SK-N-SH (cell line): ENCODE measurements at regions not wholly inside any gene's neighbourhood (a gene's known extent, or its start where the extent isn't known, plus 50 kb on each side); places are given as distances from the start of the nearest gene placed in this dataset.

Experiments used
- CTCF ChIA-PET: fragments of 300-600, 350-600 bp; formaldehyde crosslinking; extraction: SDS; loops from one replicate; lab custom pipeline; 2021; lab: Yijun Ruan, JAX
- POLR2A ChIA-PET: fragments of 350-600 bp; sonication (Branson Sonifier 250); formaldehyde crosslinking; extraction: SDS; loops from one replicate; lab custom pipeline; 2020; ENCODE audit warnings: antibody characterized with exemption, inconsistent platforms; lab: Yijun Ruan, JAX
- DNase-seq: peaks from one replicate; pipeline ENCODE4 v3.0.0; 2012
- H2AFZ ChIP-seq: fragments of 200-600 bp; sonication (generic); 2 replicates; pipeline ENCODE4 v1.8.1; 2016; ENCODE audit warnings: antibody characterized with exemption, mild to moderate bottlenecking, low read depth
- H3F3A ChIP-seq: fragments of 200-600 bp; sonication (generic); replicated peaks from 2 replicates; pipeline ENCODE3; 2016; ENCODE audit warnings: antibody characterized with exemption, mild to moderate bottlenecking; ENCODE audit not compliant: insufficient read depth
- H3K27ac ChIP-seq, 2 experiments: fragments of 200-500 bp in 1 of 2; fragments of 200-600 bp in 1 of 2; sonication (Bioruptor generic) in 1 of 2; sonication (generic), shearing (Covaris generic) in 1 of 2; 2 replicates each; pipeline versions ENCODE4 v1.5.1 to v1.6.1; 2014 to 2016; ENCODE audit warnings: low read depth in 2 of 2, inconsistent platforms in 1 of 2, low read length in 1 of 2, mild to moderate bottlenecking in 1 of 2, mixed read lengths in 1 of 2
- H3K27me3 ChIP-seq: fragments of 200-600 bp; sonication (generic), shearing (Covaris generic); 2 replicates; pipeline ENCODE4 v1.6.1; 2016; ENCODE audit warnings: mixed run types; ENCODE audit not compliant: insufficient read depth
- H3K36me3 ChIP-seq, 2 experiments: fragments of 200-500 bp in 1 of 2; fragments of 200-600 bp in 1 of 2; sonication (Bioruptor generic) in 1 of 2; sonication (generic) in 1 of 2; replicated peaks in 1 of 2; 2 replicates each; pipeline versions ENCODE3 to v1.5.1; 2014 to 2016; ENCODE audit warnings: low read length in 1 of 2, mild to moderate bottlenecking in 1 of 2; ENCODE audit not compliant: insufficient read depth in 2 of 2, control insufficient read depth in 1 of 2
- H3K4me1 ChIP-seq, 2 experiments: fragments of 200-500 bp in 1 of 2; fragments of 200-600 bp in 1 of 2; sonication (Bioruptor generic) in 1 of 2; sonication (generic), shearing (Covaris generic) in 1 of 2; 2 replicates each; pipeline versions ENCODE4 v1.5.1 to v1.6.1; 2014 to 2016; ENCODE audit warnings: low read depth in 1 of 2, low read length in 1 of 2, mixed run types in 1 of 2; ENCODE audit not compliant: insufficient read depth in 2 of 2, control insufficient read depth in 1 of 2
- H3K4me2 ChIP-seq: fragments of 200-600 bp; sonication (generic), shearing (Covaris generic); 2 replicates; pipeline ENCODE4 v1.6.1; 2017; ENCODE audit warnings: mixed run types
- H3K4me3 ChIP-seq, 2 experiments: fragments of 200-500 bp in 1 of 2; fragments of 200-600 bp in 1 of 2; sonication (Bioruptor generic) in 1 of 2; sonication (generic), shearing (Covaris generic) in 1 of 2; 2 replicates each; pipeline versions ENCODE4 v1.5.1 to v1.8.1; 2014 to 2016; ENCODE audit warnings: low read depth in 2 of 2, inconsistent platforms in 1 of 2, low read length in 1 of 2, mild to moderate bottlenecking in 1 of 2, mixed read lengths in 1 of 2, moderate library complexity in 1 of 2
- H3K79me2 ChIP-seq: fragments of 200-600 bp; sonication (generic); 2 replicates; pipeline ENCODE4 v1.8.1; 2017; ENCODE audit warnings: mild to moderate bottlenecking; ENCODE audit not compliant: insufficient read depth
- H3K9ac ChIP-seq: fragments of 200-600 bp; sonication (generic); 2 replicates; pipeline ENCODE4 v1.6.1; 2017; ENCODE audit warnings: mixed run types
- H3K9me2 ChIP-seq: fragments of 200-600 bp; sonication (generic); 2 replicates; pipeline ENCODE4 v1.6.1; 2017; ENCODE audit warnings: mixed run types
- H3K9me3 ChIP-seq: fragments of 200-600 bp; sonication (generic); 2 replicates; pipeline ENCODE4 v1.6.1; 2017; ENCODE audit warnings: mixed run types, mild to moderate bottlenecking, moderate library complexity
- H4K20me1 ChIP-seq: fragments of 200-600 bp; sonication (generic); 2 replicates; pipeline ENCODE4 v1.6.1; 2017; ENCODE audit warnings: mild to moderate bottlenecking, mixed run types; ENCODE audit not compliant: insufficient read depth
- CHD2 ChIP-seq: fragments of 150-350 bp; IDR thresholded peaks from 2 replicates; pipeline ENCODE4 v1.6.1; 2018; ENCODE audit warnings: low read length; ENCODE audit not compliant: partially characterized antibody
- ELF1 ChIP-seq: IDR thresholded peaks from 2 replicates; pipeline ENCODE4 v1.4.0; 2012
- FOXM1 ChIP-seq: IDR thresholded peaks from 2 replicates; pipeline ENCODE4 v1.4.0; 2012; ENCODE audit warnings: low read depth, mild to moderate bottlenecking
- GABPA ChIP-seq: IDR thresholded peaks from 2 replicates; pipeline ENCODE4 v1.4.0; 2012; ENCODE audit warnings: low read depth, mild to moderate bottlenecking
- GATA2 ChIP-seq: sonication (generic); formaldehyde crosslinking; IDR thresholded peaks from 2 replicates; pipeline ENCODE4 v1.5.0; 2020; ENCODE audit warnings: mild to moderate bottlenecking, missing genetic modification reagents
- JUND ChIP-seq: IDR thresholded peaks from 2 replicates; pipeline ENCODE4 v1.4.0; 2012
- NFIC ChIP-seq: IDR thresholded peaks from 2 replicates; pipeline ENCODE4 v1.4.0; 2012; ENCODE audit warnings: borderline replicate concordance
- RCOR1 ChIP-seq: fragments of 150-350 bp; IDR thresholded peaks from 2 replicates; pipeline ENCODE4 v1.6.1; 2017; ENCODE audit warnings: antibody characterized with exemption, low read length
- RFX5 ChIP-seq: IDR thresholded peaks from 2 replicates; pipeline ENCODE4 v1.6.1; 2012; ENCODE audit warnings: mild to moderate bottlenecking, improper control_type of control experiment, low read length
- SIN3A ChIP-seq: IDR thresholded peaks from 2 replicates; pipeline ENCODE4 v1.6.1; 2012; ENCODE audit warnings: low read depth, mild to moderate bottlenecking, low read length, moderate library complexity, borderline replicate concordance
- SMC3 ChIP-seq: IDR thresholded peaks from 2 replicates; pipeline ENCODE4 v1.6.1; 2012; ENCODE audit warnings: low read depth, low read length, improper control_type of control experiment
- TAF1 ChIP-seq: IDR thresholded peaks from 2 replicates; pipeline ENCODE4 v1.6.1; 2012; ENCODE audit warnings: low read depth, mild to moderate bottlenecking, low read length, moderate library complexity, borderline replicate concordance
- TCF12 ChIP-seq: IDR thresholded peaks from 2 replicates; pipeline ENCODE4 v1.4.0; 2012
- WGBS: methylation state at CpG from one replicate; pipeline ENCODE4 v1.1.6; 2017; ENCODE audit warnings: low lambda C conversion rate; 5-methylcytosine and 5-hydroxymethylcytosine counted together
- TF ChIP-seq, protein P1 (sequence below): IDR thresholded peaks from 2 replicates; pipeline ENCODE4 v1.6.1; 2012; ENCODE audit warnings: mild to moderate bottlenecking, low read depth, low read length, moderate library complexity
- TF ChIP-seq, protein P2 (sequence below): IDR thresholded peaks from 2 replicates; pipeline ENCODE4 v1.4.0; 2012; ENCODE audit warnings: low read depth, borderline replicate concordance
- TF ChIP-seq, protein P3 (sequence below): IDR thresholded peaks from 2 replicates; pipeline ENCODE4; 2012
- TF ChIP-seq, protein P4 (sequence below): fragments of 150-350 bp; IDR thresholded peaks from 2 replicates; pipeline ENCODE4 v1.6.1; 2017; ENCODE audit warnings: antibody characterized with exemption, low read length, low read depth, borderline replicate concordance

DNA sequence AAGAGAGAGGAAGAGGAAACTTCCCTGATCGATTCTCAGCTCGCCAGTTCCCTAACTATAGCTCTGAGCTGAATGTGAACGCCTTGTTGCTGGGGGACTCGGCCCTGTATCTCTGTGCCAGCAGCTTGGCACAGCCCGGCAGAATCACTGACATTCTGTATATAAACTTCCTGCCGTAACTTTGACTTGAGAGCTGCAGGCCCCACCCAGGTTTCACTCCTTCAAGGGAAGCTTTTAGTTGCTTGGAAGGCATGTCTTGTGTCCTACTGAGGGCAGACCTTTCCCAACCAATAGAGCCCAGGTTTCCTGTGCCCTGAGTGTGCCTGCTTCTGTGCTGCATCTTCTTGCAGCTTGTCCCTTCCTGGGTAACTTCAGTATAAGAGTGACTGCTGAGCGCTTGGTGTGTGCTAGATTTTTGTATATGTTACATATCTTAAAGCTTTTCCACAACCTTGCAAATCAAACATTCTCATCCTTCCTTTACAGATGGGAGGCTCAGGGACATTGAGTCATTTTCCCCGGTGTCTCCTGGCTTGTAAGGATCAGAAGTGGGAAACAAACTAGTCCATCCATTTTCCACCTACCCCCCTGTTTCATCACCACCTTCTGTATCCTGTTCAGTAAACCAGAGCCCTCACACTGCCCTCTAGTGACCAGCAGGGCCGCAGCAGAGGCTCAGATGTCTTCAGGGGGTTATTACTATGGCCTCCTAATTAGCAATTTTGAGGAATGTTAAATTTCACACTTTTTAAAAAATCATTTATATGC is 225.2 kb upstream of the PRSS58 start (continued):
- TF ChIP-seq, protein P1, sequence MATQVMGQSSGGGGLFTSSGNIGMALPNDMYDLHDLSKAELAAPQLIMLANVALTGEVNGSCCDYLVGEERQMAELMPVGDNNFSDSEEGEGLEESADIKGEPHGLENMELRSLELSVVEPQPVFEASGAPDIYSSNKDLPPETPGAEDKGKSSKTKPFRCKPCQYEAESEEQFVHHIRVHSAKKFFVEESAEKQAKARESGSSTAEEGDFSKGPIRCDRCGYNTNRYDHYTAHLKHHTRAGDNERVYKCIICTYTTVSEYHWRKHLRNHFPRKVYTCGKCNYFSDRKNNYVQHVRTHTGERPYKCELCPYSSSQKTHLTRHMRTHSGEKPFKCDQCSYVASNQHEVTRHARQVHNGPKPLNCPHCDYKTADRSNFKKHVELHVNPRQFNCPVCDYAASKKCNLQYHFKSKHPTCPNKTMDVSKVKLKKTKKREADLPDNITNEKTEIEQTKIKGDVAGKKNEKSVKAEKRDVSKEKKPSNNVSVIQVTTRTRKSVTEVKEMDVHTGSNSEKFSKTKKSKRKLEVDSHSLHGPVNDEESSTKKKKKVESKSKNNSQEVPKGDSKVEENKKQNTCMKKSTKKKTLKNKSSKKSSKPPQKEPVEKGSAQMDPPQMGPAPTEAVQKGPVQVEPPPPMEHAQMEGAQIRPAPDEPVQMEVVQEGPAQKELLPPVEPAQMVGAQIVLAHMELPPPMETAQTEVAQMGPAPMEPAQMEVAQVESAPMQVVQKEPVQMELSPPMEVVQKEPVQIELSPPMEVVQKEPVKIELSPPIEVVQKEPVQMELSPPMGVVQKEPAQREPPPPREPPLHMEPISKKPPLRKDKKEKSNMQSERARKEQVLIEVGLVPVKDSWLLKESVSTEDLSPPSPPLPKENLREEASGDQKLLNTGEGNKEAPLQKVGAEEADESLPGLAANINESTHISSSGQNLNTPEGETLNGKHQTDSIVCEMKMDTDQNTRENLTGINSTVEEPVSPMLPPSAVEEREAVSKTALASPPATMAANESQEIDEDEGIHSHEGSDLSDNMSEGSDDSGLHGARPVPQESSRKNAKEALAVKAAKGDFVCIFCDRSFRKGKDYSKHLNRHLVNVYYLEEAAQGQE: no peak
- TF ChIP-seq GATA2 (CRISPR knock-in tag) (no peak), RCOR1 (no peak), TCF12 (no peak), RFX5 (no peak), SIN3A (no peak)
- TF ChIP-seq, protein P2, sequence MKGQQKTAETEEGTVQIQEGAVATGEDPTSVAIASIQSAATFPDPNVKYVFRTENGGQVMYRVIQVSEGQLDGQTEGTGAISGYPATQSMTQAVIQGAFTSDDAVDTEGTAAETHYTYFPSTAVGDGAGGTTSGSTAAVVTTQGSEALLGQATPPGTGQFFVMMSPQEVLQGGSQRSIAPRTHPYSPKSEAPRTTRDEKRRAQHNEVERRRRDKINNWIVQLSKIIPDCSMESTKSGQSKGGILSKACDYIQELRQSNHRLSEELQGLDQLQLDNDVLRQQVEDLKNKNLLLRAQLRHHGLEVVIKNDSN: no peak
- TF ChIP-seq, protein P3, sequence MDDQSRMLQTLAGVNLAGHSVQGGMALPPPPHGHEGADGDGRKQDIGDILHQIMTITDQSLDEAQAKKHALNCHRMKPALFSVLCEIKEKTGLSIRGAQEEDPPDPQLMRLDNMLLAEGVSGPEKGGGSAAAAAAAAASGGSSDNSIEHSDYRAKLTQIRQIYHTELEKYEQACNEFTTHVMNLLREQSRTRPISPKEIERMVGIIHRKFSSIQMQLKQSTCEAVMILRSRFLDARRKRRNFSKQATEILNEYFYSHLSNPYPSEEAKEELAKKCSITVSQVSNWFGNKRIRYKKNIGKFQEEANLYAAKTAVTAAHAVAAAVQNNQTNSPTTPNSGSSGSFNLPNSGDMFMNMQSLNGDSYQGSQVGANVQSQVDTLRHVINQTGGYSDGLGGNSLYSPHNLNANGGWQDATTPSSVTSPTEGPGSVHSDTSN: no peak

DNA sequence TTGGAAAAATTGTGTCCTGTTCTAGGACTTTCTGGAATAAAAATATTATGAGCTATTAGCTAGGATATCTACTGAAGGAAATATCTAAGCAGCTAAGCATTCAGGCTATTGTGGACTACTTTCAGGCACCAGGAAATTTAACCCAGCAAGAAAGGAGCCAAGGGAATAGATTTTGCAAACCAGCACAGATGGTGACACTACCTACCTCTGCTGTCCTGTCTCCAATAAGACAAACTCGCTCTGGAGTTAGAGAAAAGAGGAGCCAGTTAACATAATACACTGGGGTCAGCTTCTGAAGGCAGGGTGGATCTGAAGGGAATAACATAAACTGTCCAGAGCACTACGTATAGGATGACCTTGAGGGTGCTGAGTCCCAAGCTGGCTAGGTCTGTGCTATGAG is 223.7 kb upstream of the PRSS58 start:
- Histone ChIP-seq H3K4me1 (peaks cover 7 to 12% of the 10 kb centered on the region in 2 experiments; a peak in 2 of 4 replicates), H3K9me3 (no peaks in the 10 kb centered on the region), H3F3A (no peaks in the 10 kb centered on the region), H3K9ac (no peak overlapping the region), H2AFZ (no peak overlapping the region), H3K27ac (no peak overlapping the region), H3K4me2 (no peak overlapping the region), H3K4me3 (no peak overlapping the region), H3K27me3 (no peaks in the 10 kb centered on the region; the same call in 1 of the 2 replicates), H3K9me2 (no peaks in the 10 kb centered on the region), H3K36me3 (no peaks in the 10 kb centered on the region), H4K20me1 (no peaks in the 10 kb centered on the region), H3K79me2 (no peaks in the 10 kb centered on the region)
- 58% methylated on average over 2 of the region's 2 CpGs for WGBS
- POLR2A ChIA-PET: no interaction called here
- CTCF ChIA-PET: interaction anchor here (0.9 to 13.5 kb wide), 13 partner anchors 9 to 302 kb away, joined by 3 to 196 read pairs (median 3); no protein-coding TSS in a partner anchor
- no peak for DNase-seq
- TF ChIP-seq TCF12: no peak
- TF ChIP-seq TAF1: no peak
- TF ChIP-seq, protein P1: no peak
- TF ChIP-seq GABPA: no peak
- no peak for TF ChIP-seq NFIC
- TF ChIP-seq SMC3: no peak
- TF ChIP-seq, protein P4, sequence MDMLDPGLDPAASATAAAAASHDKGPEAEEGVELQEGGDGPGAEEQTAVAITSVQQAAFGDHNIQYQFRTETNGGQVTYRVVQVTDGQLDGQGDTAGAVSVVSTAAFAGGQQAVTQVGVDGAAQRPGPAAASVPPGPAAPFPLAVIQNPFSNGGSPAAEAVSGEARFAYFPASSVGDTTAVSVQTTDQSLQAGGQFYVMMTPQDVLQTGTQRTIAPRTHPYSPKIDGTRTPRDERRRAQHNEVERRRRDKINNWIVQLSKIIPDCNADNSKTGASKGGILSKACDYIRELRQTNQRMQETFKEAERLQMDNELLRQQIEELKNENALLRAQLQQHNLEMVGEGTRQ: no peak
- TF ChIP-seq CHD2: no peak
- no peak for TF ChIP-seq RFX5
- TF ChIP-seq JUND: no peak
- no peak for TF ChIP-seq FOXM1
- no peak for TF ChIP-seq SIN3A
- TF ChIP-seq, protein P3: no peak
- TF ChIP-seq, protein P2: no peak
- no peak for TF ChIP-seq ELF1
